IMR-90 (cell line): ENCODE measurements at regions not wholly inside any gene's neighbourhood (a gene's known extent, or its start where the extent isn't known, plus 50 kb on each side); places are given as distances from the start of the nearest gene placed in this dataset.

Experiments used
- ATAC-seq: fragments of 200-7000 bp; cut with Tn5 transposase; 2 replicates; pipeline ENCODE4 v1.9.1; 2020; ENCODE audit warnings: low read depth, mild to moderate bottlenecking, moderate library complexity
- BruUV-seq: library from RNA; stranded (reverse); fragments of 400-500 nt; replicated peaks from 2 replicates; lab custom pipeline; 2021; lab: Mats Ljungman, UMichigan
- CTCF ChIA-PET: fragments of 300-600 bp; formaldehyde crosslinking; extraction: SDS; loops from one replicate; lab custom pipeline; 2021; ENCODE audit warnings: antibody characterized with exemption; lab: Yijun Ruan, JAX
- POLR2A ChIA-PET: fragments of 300-600 bp; sonication (Branson Sonifier 250); formaldehyde crosslinking; loops from one replicate; lab custom pipeline; 2022; ENCODE audit warnings: antibody characterized with exemption; ENCODE audit not compliant: unreplicated experiment; lab: Charles Lee
- DNase-seq: peaks from one replicate; pipeline ENCODE4 v3.0.0; 2013
- H2AFZ ChIP-seq: replicated peaks from 2 replicates; pipeline ENCODE3; 2013; ENCODE audit warnings: low read length, mild to moderate bottlenecking; ENCODE audit not compliant: poor library complexity
- H2AK5ac ChIP-seq: 2 replicates; pipeline ENCODE4 v1.6.1; 2013; ENCODE audit warnings: low read depth, low read length, inconsistent platforms
- H2AK9ac ChIP-seq: replicated peaks from 2 replicates; pipeline ENCODE3; 2013; ENCODE audit warnings: mild to moderate bottlenecking, low read depth, low read length, moderate library complexity; ENCODE audit not compliant: poor library complexity
- H2BK120ac ChIP-seq: 2 replicates; pipeline ENCODE4 v1.6.1; 2013; ENCODE audit warnings: low read depth, low read length, inconsistent platforms
- H2BK15ac ChIP-seq: 3 replicates; pipeline ENCODE4 v1.6.1; 2013; ENCODE audit warnings: low read depth, low read length, inconsistent platforms
- H2BK20ac ChIP-seq: 2 replicates; pipeline ENCODE4 v1.6.1; 2013; ENCODE audit warnings: low read depth, mild to moderate bottlenecking, inconsistent platforms, low read length, moderate library complexity
- H2BK5ac ChIP-seq: 2 replicates; pipeline ENCODE4 v1.6.1; 2013; ENCODE audit warnings: mild to moderate bottlenecking, low read depth, low read length, inconsistent platforms; ENCODE audit not compliant: poor library complexity, severe bottlenecking
- H3K14ac ChIP-seq: replicated peaks from 2 replicates; pipeline ENCODE4 v1.6.1; 2013; ENCODE audit warnings: low read depth, low read length, inconsistent platforms
- H3K18ac ChIP-seq: 2 replicates; pipeline ENCODE4 v1.6.1; 2013; ENCODE audit warnings: low read depth, low read length, control low read depth
- H3K23ac ChIP-seq: 2 replicates; pipeline ENCODE4 v1.6.1; 2013; ENCODE audit warnings: low read depth, low read length, inconsistent platforms
- H3K27ac ChIP-seq: 2 replicates; pipeline ENCODE4 v1.5.1; 2013; ENCODE audit warnings: mild to moderate bottlenecking, control low read depth, low read length; ENCODE audit not compliant: insufficient read depth
- H3K27me3 ChIP-seq: 2 replicates; pipeline ENCODE4 v1.6.1; 2013; ENCODE audit warnings: low read length; ENCODE audit not compliant: control insufficient read depth, insufficient read depth
- H3K36me3 ChIP-seq: 2 replicates; pipeline ENCODE4 v1.6.1; 2013; ENCODE audit warnings: low read length, mixed read lengths; ENCODE audit not compliant: control insufficient read depth, insufficient read depth
- H3K4ac ChIP-seq: 2 replicates; pipeline ENCODE4 v1.6.1; 2013; ENCODE audit warnings: low read depth, low read length, inconsistent platforms
- H3K4me1 ChIP-seq: 2 replicates; pipeline ENCODE4 v1.6.1; 2013; ENCODE audit warnings: low read length, mixed read lengths; ENCODE audit not compliant: control insufficient read depth, insufficient read depth
- H3K4me2 ChIP-seq: 2 replicates; pipeline ENCODE4 v1.6.1; 2013; ENCODE audit warnings: low read depth, mild to moderate bottlenecking, control low read depth, low read length, moderate library complexity
- H3K4me3 ChIP-seq: 2 replicates; pipeline ENCODE4 v1.5.1; 2013; ENCODE audit warnings: low read depth, mild to moderate bottlenecking, control low read depth, low read length, moderate library complexity; ENCODE audit not compliant: insufficient read depth
- H3K56ac ChIP-seq: 2 replicates; pipeline ENCODE4 v1.6.1; 2013; ENCODE audit warnings: low read length, inconsistent platforms; ENCODE audit not compliant: insufficient read depth; ENCODE audit errors: extremely low read depth
- H3K79me1 ChIP-seq, 2 experiments: 2 replicates each; pipeline ENCODE4 v1.6.1; 2013; ENCODE audit warnings: low read length in 2 of 2, inconsistent platforms in 1 of 2, low read depth in 1 of 2
- H3K9ac ChIP-seq: 2 replicates; pipeline ENCODE4 v1.6.1; 2013; ENCODE audit warnings: low read depth, low read length, control low read depth
- H3K9me1 ChIP-seq: 2 replicates; pipeline ENCODE4 v1.6.1; 2013; ENCODE audit warnings: low read length, inconsistent platforms; ENCODE audit not compliant: insufficient read depth
- H3K9me3 ChIP-seq: 2 replicates; pipeline ENCODE4 v1.6.1; 2013; ENCODE audit warnings: low read length; ENCODE audit not compliant: control insufficient read depth, insufficient read depth
- H4K20me1 ChIP-seq: 2 replicates; pipeline ENCODE4 v1.6.1; 2013; ENCODE audit warnings: low read length, inconsistent platforms; ENCODE audit not compliant: insufficient read depth
- H4K5ac ChIP-seq: 2 replicates; pipeline ENCODE4 v1.6.1; 2013; ENCODE audit warnings: mild to moderate bottlenecking, low read depth, low read length, control low read depth
- H4K8ac ChIP-seq, 2 experiments: 2 replicates each; pipeline ENCODE4 v1.6.1; 2013; ENCODE audit warnings: low read depth in 2 of 2, low read length in 2 of 2, control low read depth in 1 of 2, inconsistent platforms in 1 of 2
- H4K91ac ChIP-seq: 2 replicates; pipeline ENCODE4 v1.6.1; 2013; ENCODE audit warnings: low read depth, low read length, inconsistent platforms; ENCODE audit not compliant: insufficient read depth
- BHLHE40 ChIP-seq: fragments of 150-350 bp; IDR thresholded peaks from 2 replicates; pipeline ENCODE4 v1.6.1; 2016; ENCODE audit warnings: mild to moderate bottlenecking, low read depth, low read length
- CEBPB ChIP-seq: IDR thresholded peaks from 2 replicates; pipeline ENCODE4 v1.6.1; 2012; ENCODE audit warnings: low read depth, low read length, improper control_type of control experiment
- CHD1 ChIP-seq: IDR thresholded peaks from 2 replicates; pipeline ENCODE4 v1.6.1; 2012; ENCODE audit warnings: low read depth, low read length, improper control_type of control experiment
- FOS ChIP-seq: fragments of 150-350 bp; IDR thresholded peaks from 2 replicates; pipeline ENCODE4 v1.6.1; 2016; ENCODE audit warnings: low read depth, low read length
- MAFK ChIP-seq: IDR thresholded peaks from 2 replicates; pipeline ENCODE4 v1.6.1; 2012; ENCODE audit warnings: low read depth, low read length, improper control_type of control experiment
- MAZ ChIP-seq: IDR thresholded peaks from 2 replicates; pipeline ENCODE4 v1.6.1; 2012; ENCODE audit warnings: low read depth, mild to moderate bottlenecking, low read length, improper control_type of control experiment, moderate library complexity, borderline replicate concordance
- MXI1 ChIP-seq: IDR thresholded peaks from 2 replicates; pipeline ENCODE4 v1.6.1; 2012; ENCODE audit warnings: low read depth, mild to moderate bottlenecking, low read length, moderate library complexity, borderline replicate concordance
- NFE2L2 ChIP-seq: fragments of 150-350 bp; IDR thresholded peaks from 2 replicates; pipeline ENCODE4 v1.6.1; 2016; ENCODE audit warnings: low read depth, mild to moderate bottlenecking, low read length
- POLR2A ChIP-seq: IDR thresholded peaks from 2 replicates; pipeline ENCODE4 v1.6.1; 2012; ENCODE audit warnings: mild to moderate bottlenecking, low read depth, low read length
- RAD21 ChIP-seq: IDR thresholded peaks from 2 replicates; pipeline ENCODE4 v1.6.1; 2012; ENCODE audit warnings: low read length, improper control_type of control experiment
- RCOR1 ChIP-seq: IDR thresholded peaks from 2 replicates; pipeline ENCODE4 v1.6.1; 2012; ENCODE audit warnings: mild to moderate bottlenecking, low read length, improper control_type of control experiment; ENCODE audit not compliant: insufficient replicate concordance
- RFX5 ChIP-seq: IDR thresholded peaks from 2 replicates; pipeline ENCODE4 v1.8.0; 2012; ENCODE audit warnings: low read depth, mild to moderate bottlenecking, low read length, moderate library complexity
- SMC3 ChIP-seq: fragments of 150-350 bp; IDR thresholded peaks from 2 replicates; pipeline ENCODE4 v1.6.1; 2016; ENCODE audit warnings: low read depth, mild to moderate bottlenecking, antibody characterized with exemption, low read length, moderate library complexity
- WGBS, 2 experiments: methylation state at CpG; one replicate each; pipeline versions ENCODE4 v1.1.5 to v1.1.7; 2013; ENCODE audit warnings: missing lambda C conversion rate in 2 of 2; ENCODE audit not compliant: insufficient read length in 1 of 2; ENCODE audit errors: extremely low coverage in 2 of 2; 5-methylcytosine and 5-hydroxymethylcytosine counted together
- dilution Hi-C: fragments of 300-500 bp; cut with HindIII; formaldehyde crosslinking; loops from one replicate; pipeline ENCODE4 v1.14.3; 2018; ENCODE audit warnings: low sequenced_read_pairs; ENCODE audit not compliant: unreplicated experiment
- in situ Hi-C: fragments of 300-500 bp; cut with MboI; formaldehyde crosslinking; loops from 3 replicates; pipeline ENCODE4 v1.14.3; 2019; ENCODE audit warnings: low sequenced_read_pairs, inconsistent platforms, mixed read lengths
- intact Hi-C: fragments of 100-400 bp; cut with micrococcal nuclease; formaldehyde crosslinking; loops from 2 replicates; pipeline ENCODE4 v1.10.0; 2022
- TF ChIP-seq, protein P1 (sequence below): conservative IDR thresholded peaks from 2 replicates; pipeline ENCODE4 v1.5.1; 2012; ENCODE audit warnings: mild to moderate bottlenecking, low read depth, low read length, improper control_type of control experiment
- TF ChIP-seq, protein P2 (sequence below): fragments of 150-350 bp; IDR thresholded peaks from 2 replicates; pipeline ENCODE4 v1.6.1; 2017; ENCODE audit warnings: mild to moderate bottlenecking, antibody characterized with exemption, low read length, low read depth
- TF ChIP-seq, protein P3 (sequence below): fragments of 150-350 bp; IDR thresholded peaks from 2 replicates; pipeline ENCODE4 v1.6.1; 2016; ENCODE audit warnings: low read depth, mild to moderate bottlenecking, low read length, moderate library complexity, borderline replicate concordance

DNA sequence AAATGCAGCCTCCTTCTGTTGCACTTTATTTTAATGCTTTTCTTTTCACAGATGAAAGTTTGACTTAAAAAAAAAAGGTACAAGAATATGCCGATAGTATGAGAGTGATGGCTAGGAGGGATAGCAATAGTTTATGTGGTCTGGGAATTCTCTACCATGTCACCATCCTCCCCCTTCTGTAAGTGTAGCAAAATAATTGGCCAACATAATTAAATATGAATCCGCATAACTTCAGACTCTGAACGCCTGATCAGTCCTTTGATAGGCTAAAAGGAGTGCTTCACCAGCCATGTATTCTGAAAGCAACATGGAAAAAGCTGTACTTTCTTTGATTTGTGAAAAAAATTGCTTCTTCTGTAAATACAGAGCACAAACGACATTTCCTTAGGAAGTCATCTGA is 95.7 kb upstream of the TTC29 start:
- Histone ChIP-seq H3K4ac (no peak overlapping the region), H3K4me3 (no peak overlapping the region), H2AFZ (no peak overlapping the region), H2AK5ac (no peak overlapping the region), H3K23ac (no peak overlapping the region), H4K8ac (no peak overlapping the region), H2AK9ac (no peak overlapping the region), H3K9me1 (no peaks in the 10 kb centered on the region), H3K36me3 (no peaks in the 10 kb centered on the region), H4K91ac (no peak overlapping the region), H2BK5ac (no peak overlapping the region), H2BK20ac (no peak overlapping the region), H3K18ac (no peak overlapping the region), H3K79me1 (no peaks in the 10 kb centered on the region), H3K56ac (no peak overlapping the region), H3K27ac (no peak overlapping the region), H3K9me3 (no peaks in the 10 kb centered on the region), H2BK15ac (no peak overlapping the region), H3K4me2 (no peak overlapping the region), H3K4me1 (no peaks in the 10 kb centered on the region), H3K9ac (no peak overlapping the region), H4K5ac (no peak overlapping the region), H2BK120ac (no peak overlapping the region), H4K20me1 (no peaks in the 10 kb centered on the region), H3K14ac (no peak overlapping the region), H3K27me3 (peaks cover 36% of the 10 kb centered on the region)
- ChIA-PET POLR2A (no interaction called here), CTCF (no interaction called here)
- TF ChIP-seq MXI1 (no peak), RAD21 (no peak), CHD1 (no peak), BHLHE40 (no peak), SMC3 (no peak), FOS (no peak), POLR2A (no peak), RCOR1 (no peak), MAZ (no peak), NFE2L2 (no peak), RFX5 (no peak), CEBPB (no peak), MAFK (no peak)
- TF ChIP-seq, protein P1, sequence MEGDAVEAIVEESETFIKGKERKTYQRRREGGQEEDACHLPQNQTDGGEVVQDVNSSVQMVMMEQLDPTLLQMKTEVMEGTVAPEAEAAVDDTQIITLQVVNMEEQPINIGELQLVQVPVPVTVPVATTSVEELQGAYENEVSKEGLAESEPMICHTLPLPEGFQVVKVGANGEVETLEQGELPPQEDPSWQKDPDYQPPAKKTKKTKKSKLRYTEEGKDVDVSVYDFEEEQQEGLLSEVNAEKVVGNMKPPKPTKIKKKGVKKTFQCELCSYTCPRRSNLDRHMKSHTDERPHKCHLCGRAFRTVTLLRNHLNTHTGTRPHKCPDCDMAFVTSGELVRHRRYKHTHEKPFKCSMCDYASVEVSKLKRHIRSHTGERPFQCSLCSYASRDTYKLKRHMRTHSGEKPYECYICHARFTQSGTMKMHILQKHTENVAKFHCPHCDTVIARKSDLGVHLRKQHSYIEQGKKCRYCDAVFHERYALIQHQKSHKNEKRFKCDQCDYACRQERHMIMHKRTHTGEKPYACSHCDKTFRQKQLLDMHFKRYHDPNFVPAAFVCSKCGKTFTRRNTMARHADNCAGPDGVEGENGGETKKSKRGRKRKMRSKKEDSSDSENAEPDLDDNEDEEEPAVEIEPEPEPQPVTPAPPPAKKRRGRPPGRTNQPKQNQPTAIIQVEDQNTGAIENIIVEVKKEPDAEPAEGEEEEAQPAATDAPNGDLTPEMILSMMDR: no peak
- TF ChIP-seq, protein P2, sequence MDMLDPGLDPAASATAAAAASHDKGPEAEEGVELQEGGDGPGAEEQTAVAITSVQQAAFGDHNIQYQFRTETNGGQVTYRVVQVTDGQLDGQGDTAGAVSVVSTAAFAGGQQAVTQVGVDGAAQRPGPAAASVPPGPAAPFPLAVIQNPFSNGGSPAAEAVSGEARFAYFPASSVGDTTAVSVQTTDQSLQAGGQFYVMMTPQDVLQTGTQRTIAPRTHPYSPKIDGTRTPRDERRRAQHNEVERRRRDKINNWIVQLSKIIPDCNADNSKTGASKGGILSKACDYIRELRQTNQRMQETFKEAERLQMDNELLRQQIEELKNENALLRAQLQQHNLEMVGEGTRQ: no peak
- TF ChIP-seq, protein P3, sequence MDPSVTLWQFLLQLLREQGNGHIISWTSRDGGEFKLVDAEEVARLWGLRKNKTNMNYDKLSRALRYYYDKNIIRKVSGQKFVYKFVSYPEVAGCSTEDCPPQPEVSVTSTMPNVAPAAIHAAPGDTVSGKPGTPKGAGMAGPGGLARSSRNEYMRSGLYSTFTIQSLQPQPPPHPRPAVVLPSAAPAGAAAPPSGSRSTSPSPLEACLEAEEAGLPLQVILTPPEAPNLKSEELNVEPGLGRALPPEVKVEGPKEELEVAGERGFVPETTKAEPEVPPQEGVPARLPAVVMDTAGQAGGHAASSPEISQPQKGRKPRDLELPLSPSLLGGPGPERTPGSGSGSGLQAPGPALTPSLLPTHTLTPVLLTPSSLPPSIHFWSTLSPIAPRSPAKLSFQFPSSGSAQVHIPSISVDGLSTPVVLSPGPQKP: no peak
- intact Hi-C loops: no loop called here
- no peak for DNase-seq
- BruUV-seq: no TSS peak
- WGBS, 2 experiments: no CpG with 5 or more reads among the region's 4 CpGs
- ATAC-seq: no peak
- in situ Hi-C loops: no loop called here
- dilution Hi-C loops: no loop called here
